ENCODE measurements at regions not wholly inside any gene's neighbourhood (a gene's known extent, or its start where the extent isn't known, plus 50 kb on each side); places are given as distances from the start of the nearest gene placed in this dataset.

- TF ChIP-seq EZH2 (IDR thresholded peaks at IDR 0.05; ENCODE audit: borderline replicate concordance, insufficient read depth, low read depth, low read length, poor library complexity, severe bottlenecking) (no peak), CTCF (IDR thresholded peaks at IDR 0.05) (no peak)
Measured at GRCh38 chr12:107998863-107999262, 130.2 kb upstream of the WSCD2 start.
